ENCODE measurements at regions not wholly inside any gene's neighbourhood (a gene's known extent, or its start where the extent isn't known, plus 50 kb on each side); places are given as distances from the start of the nearest gene placed in this dataset.
"Not testable (repeated sequence)": the region's sequence is repeated elsewhere in the genome, so short reads cannot be mapped to it uniquely, and the experiment has no call there.

GRCh38 chr9:42656789-42657188 is 473.3 kb downstream of the SPATA31A6 start:
- intact Hi-C loops (cut with DNase I); DNase-seq (ENCODE audit: low spot score): not testable (repeated sequence)

- intact Hi-C loops (cut with DNase I); DNase-seq (ENCODE audit: low spot score): not testable (repeated sequence)
Observed at GRCh38 chr9:42657496-42657895, 474.0 kb downstream of the SPATA31A6 start.

GRCh38 chr9:42697146-42697545 is 513.7 kb downstream of the SPATA31A6 start:
- DNase-seq (ENCODE audit: low spot score); intact Hi-C loops (cut with DNase I): not testable (repeated sequence)

GRCh38 chr9:42702890-42703289 is 519.4 kb downstream of the SPATA31A6 start:
- DNase-seq (ENCODE audit: low spot score); intact Hi-C loops (cut with DNase I): not testable (repeated sequence)

GRCh38 chr9:42724841-42725835 is 541.7 kb downstream of the SPATA31A6 start:
- DNase-seq (ENCODE audit: low spot score); intact Hi-C loops (cut with DNase I): not testable (repeated sequence)

GRCh38 chr9:42743030-42743814 is 559.8 kb downstream of the SPATA31A6 start:
- peak; percentile 87 for DNase-seq (ENCODE audit: low spot score)
- intact Hi-C loops (cut with DNase I), result not testable (repeated sequence)

GRCh38 chr9:42757251-42757650 is 573.8 kb downstream of the SPATA31A6 start:
- DNase-seq (ENCODE audit: low spot score); intact Hi-C loops (cut with DNase I): not testable (repeated sequence)

GRCh38 chr9:42759320-42759719 is 575.9 kb downstream of the SPATA31A6 start:
- DNase-seq (ENCODE audit: low spot score); intact Hi-C loops (cut with DNase I): not testable (repeated sequence)

- intact Hi-C loops (cut with DNase I); DNase-seq (ENCODE audit: low spot score): not testable (repeated sequence)
Observed at GRCh38 chr9:42782201-42782600, 598.7 kb downstream of the SPATA31A6 start.

GRCh38 chr9:42792725-42793124 is 609.3 kb downstream of the SPATA31A6 start:
- intact Hi-C loops (cut with DNase I); DNase-seq (ENCODE audit: low spot score): not testable (repeated sequence)

- intact Hi-C loops (cut with DNase I), result not testable (repeated sequence)
Observed at GRCh38 chr9:42798571-42798970, 615.1 kb downstream of the SPATA31A6 start.

GRCh38 chr9:42802716-42803115 is 619.3 kb downstream of the SPATA31A6 start:
- intact Hi-C loops (cut with DNase I); DNase-seq (ENCODE audit: low spot score): not testable (repeated sequence)

More at GRCh38 chr9:42798571-42798970, 615.1 kb downstream of the SPATA31A6 start:
- not testable (repeated sequence) for DNase-seq (ENCODE audit: low spot score)

GRCh38 chr9:42806674-42807073 is 623.2 kb downstream of the SPATA31A6 start:
- intact Hi-C loops (cut with DNase I); DNase-seq (ENCODE audit: low spot score): not testable (repeated sequence)

- DNase-seq (ENCODE audit: low spot score); intact Hi-C loops (cut with DNase I): not testable (repeated sequence)
Observed at GRCh38 chr9:42821468-42821867, 638.0 kb downstream of the SPATA31A6 start.

GRCh38 chr9:42848156-42848555 is 664.7 kb downstream of the SPATA31A6 start:
- intact Hi-C loops (cut with DNase I); DNase-seq (ENCODE audit: low spot score): not testable (repeated sequence)

- DNase-seq (ENCODE audit: low spot score); intact Hi-C loops (cut with DNase I): not testable (repeated sequence)
Observed at GRCh38 chr9:42850896-42851693, 667.6 kb downstream of the SPATA31A6 start.

GRCh38 chr9:42851701-42852100 is 668.2 kb downstream of the SPATA31A6 start:
- DNase-seq (ENCODE audit: low spot score); intact Hi-C loops (cut with DNase I): not testable (repeated sequence)

- intact Hi-C loops (cut with DNase I), result not testable (repeated sequence)
- DNase-seq (ENCODE audit: low spot score), result peak; percentile 78
Observed at GRCh38 chr9:42852133-42852930, 668.9 kb downstream of the SPATA31A6 start.
